Ascending aorta (tissue), 2 donors: ENCODE measurements at regions not wholly inside any gene's neighbourhood (a gene's known extent, or its start where the extent isn't known, plus 50 kb on each side); places are given as distances from the start of the nearest gene placed in this dataset.
A peak's percentile ranks its signal among the peaks of the same experiment; 100 is the strongest.

Source experiments
- DNase-seq, 2 donors: peaks; one replicate each; pipeline ENCODE4 v3.0.0-alpha.2; 2019; ENCODE audit warnings: low spot score in 2 of 2
- H3K27ac ChIP-seq, 2 donors: fragments of 200-600 bp; sonication (generic); one replicate each; pipeline ENCODE4 v1.5.1; 2016 to 2017; ENCODE audit warnings: mild to moderate bottlenecking in 1 of 2
- H3K27me3 ChIP-seq: fragments of 200-600 bp; sonication (generic); one replicate; pipeline ENCODE4 v1.5.1; 2017
- H3K36me3 ChIP-seq, 2 donors: fragments of 200-600 bp; sonication (generic); one replicate each; pipeline ENCODE4 v1.5.1; 2016
- H3K4me1 ChIP-seq, 2 donors: fragments of 200-600 bp; sonication (generic); one replicate each; pipeline ENCODE4 v1.5.1; 2016 to 2017; ENCODE audit warnings: mild to moderate bottlenecking in 1 of 2
- H3K4me3 ChIP-seq, 2 donors: fragments of 200-600 bp; sonication (generic); one replicate each; pipeline ENCODE4 v1.5.1; 2016 to 2017; ENCODE audit warnings: mild to moderate bottlenecking in 1 of 2
- H3K9me3 ChIP-seq, 2 donors: fragments of 200-600 bp; sonication (generic); one replicate each; pipeline ENCODE4 v1.5.1; 2016
- intact Hi-C: fragments of 100-400 bp; cut with DNase I; formaldehyde crosslinking; loops from one replicate; pipeline ENCODE4 v1.15.1; 2023
- TF ChIP-seq, protein P1 (sequence below), 3 experiments: fragments of 200-600 bp in 2 of 3; fragments of 450-650 bp in 1 of 3; sonication (generic) in 2 of 3; IDR thresholded peaks; one replicate each; pipeline ENCODE4 v1.5.1; 2016 to 2019; ENCODE audit warnings: antibody characterized with exemption in 3 of 3, mild to moderate bottlenecking in 1 of 3, moderate library complexity in 1 of 3

- H3K9me3 ChIP-seq = no peaks in the 10 kb centered on the region
- intact Hi-C loops = no loop called here
Measured at GRCh38 chr14:71348394-71348793, 441.1 kb downstream of the PCNX1 start.

GRCh38 chr14:71348817-71349216, 441.6 kb downstream of the PCNX1 start:
- intact Hi-C loops = no loop called here

More at GRCh38 chr14:71348394-71348793, 441.1 kb downstream of the PCNX1 start:
- no peak for DNase-seq
- Histone ChIP-seq H3K4me1 (no peaks in the 10 kb centered on the region), H3K36me3 (no peaks in the 10 kb centered on the region), H3K27ac (no peak overlapping the region), H3K4me3 (no peak overlapping the region), H3K27me3 (no peaks in the 10 kb centered on the region)
- TF ChIP-seq, protein P1, sequence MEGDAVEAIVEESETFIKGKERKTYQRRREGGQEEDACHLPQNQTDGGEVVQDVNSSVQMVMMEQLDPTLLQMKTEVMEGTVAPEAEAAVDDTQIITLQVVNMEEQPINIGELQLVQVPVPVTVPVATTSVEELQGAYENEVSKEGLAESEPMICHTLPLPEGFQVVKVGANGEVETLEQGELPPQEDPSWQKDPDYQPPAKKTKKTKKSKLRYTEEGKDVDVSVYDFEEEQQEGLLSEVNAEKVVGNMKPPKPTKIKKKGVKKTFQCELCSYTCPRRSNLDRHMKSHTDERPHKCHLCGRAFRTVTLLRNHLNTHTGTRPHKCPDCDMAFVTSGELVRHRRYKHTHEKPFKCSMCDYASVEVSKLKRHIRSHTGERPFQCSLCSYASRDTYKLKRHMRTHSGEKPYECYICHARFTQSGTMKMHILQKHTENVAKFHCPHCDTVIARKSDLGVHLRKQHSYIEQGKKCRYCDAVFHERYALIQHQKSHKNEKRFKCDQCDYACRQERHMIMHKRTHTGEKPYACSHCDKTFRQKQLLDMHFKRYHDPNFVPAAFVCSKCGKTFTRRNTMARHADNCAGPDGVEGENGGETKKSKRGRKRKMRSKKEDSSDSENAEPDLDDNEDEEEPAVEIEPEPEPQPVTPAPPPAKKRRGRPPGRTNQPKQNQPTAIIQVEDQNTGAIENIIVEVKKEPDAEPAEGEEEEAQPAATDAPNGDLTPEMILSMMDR (IDR thresholded peaks at IDR 0.05) = no peak

DNA sequence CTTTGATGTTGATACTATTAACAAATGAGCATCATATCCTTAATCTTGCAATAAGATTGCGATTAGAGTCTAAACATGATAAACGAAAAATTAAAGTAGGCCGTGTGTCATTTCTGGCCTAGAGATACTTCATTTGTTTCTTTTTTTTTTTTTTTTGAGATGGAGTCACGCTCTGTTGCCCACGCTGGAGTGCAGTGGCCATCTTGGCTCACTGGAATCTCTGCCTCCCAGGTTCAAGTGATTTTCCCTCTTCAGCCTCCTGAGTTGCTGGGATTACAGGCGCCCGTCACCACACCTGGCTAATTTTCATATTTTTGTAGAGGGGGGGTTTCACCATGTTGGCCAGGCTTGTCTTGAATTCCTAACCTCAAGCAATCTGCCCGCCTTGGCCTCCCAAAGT, 446.9 kb downstream of the PCNX1 start:
- Histone ChIP-seq H3K9me3 (no peaks in the 10 kb centered on the region), H3K27me3 (no peaks in the 10 kb centered on the region), H3K36me3 (no peaks in the 10 kb centered on the region), H3K4me3 (no peak overlapping the region), H3K4me1 (peaks cover 0 to 20% of the 10 kb centered on the region in 2 donors), H3K27ac (no peak overlapping the region)
- TF ChIP-seq, protein P1 (IDR thresholded peaks at IDR 0.05) = no peak
- no peak for DNase-seq
- intact Hi-C loops = no loop called here

More at GRCh38 chr14:71348817-71349216, 441.6 kb downstream of the PCNX1 start:
- Histone ChIP-seq H3K9me3 (no peaks in the 10 kb centered on the region), H3K36me3 (no peaks in the 10 kb centered on the region), H3K27me3 (no peaks in the 10 kb centered on the region), H3K27ac (no peak overlapping the region), H3K4me1 (no peaks in the 10 kb centered on the region), H3K4me3 (no peak overlapping the region)
- TF ChIP-seq, protein P1 (IDR thresholded peaks at IDR 0.05) = no peak
- DNase-seq = no peak

DNA sequence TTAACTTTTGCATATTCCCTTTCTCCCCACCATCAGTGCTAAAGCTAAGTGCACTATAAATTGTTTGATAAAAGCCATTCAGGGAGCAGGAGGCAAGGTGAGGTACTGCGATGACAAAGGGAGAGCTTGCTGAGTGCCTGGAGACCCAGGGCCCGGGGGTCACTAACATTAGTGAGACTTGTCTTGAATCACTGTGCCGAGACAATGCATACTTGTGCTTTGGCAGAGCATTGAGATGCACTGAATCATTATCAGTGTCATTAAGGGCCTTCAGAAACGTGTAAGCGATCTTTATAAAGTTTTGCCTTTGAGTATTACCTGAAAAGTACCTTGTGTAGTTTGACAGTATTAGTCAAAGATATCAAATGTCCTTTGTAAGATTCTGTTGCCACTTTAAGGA, 447.5 kb downstream of the PCNX1 start:
- no peaks in the 10 kb centered on the region for H3K36me3 ChIP-seq
- DNase-seq = no peak
- H3K9me3 ChIP-seq = no peaks in the 10 kb centered on the region
- H3K4me3 ChIP-seq = no peak overlapping the region
- intact Hi-C loops = loop anchor here (1.0 kb wide), 1 partner anchor 34 kb away; the partner anchor contains the start of gene SIPA1L1
- TF ChIP-seq, protein P1 (IDR thresholded peaks at IDR 0.05) = no peak
- no peaks in the 10 kb centered on the region for H3K27me3 ChIP-seq
- peak overlapping the region; percentile 60 to 74 for H3K27ac ChIP-seq
- H3K4me1 ChIP-seq = peaks cover 0 to 20% of the 10 kb centered on the region in 2 donors

DNA sequence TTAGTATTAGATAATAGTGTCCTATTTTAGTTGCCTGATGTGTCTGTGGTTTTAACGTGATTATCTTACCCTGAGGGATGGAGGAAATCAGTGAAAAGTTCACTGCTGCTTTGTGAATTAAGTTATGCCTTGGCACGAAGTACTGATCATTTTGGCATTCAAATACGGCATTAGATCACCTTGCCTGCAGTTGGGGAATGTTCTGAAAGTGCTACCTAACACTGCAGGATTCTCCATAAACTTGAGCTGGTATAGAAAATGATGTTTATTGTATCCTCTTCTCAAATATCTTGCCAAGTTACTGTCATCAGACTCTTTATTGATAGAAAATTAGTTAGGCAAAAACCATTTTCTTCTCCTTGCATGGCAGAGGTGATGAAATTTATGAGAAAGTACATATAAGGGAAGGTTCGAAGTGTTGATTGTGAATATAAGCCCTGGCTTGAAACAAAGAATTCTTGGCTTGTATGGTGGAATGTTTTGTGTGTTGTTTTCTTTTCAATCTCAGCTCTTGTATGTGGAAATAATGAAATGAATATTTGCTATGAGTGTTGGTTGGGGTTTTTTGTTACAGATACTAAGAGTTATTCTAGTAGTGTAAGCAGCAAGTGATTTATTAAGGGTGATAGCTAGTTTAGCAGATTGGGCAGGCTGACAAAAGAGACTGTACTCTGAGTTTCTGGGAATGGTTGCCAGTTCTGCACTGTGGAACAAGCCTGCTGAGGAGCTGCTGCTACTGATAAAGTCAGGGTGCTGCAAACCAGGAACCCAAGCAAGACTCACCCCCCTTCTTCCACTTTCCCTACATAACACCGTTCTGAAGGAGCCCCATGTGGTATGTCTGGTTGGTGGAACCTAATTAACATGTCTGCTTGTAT, 448.3 kb downstream of the PCNX1 start:
- intact Hi-C loops = loop anchor here (1.0 kb wide), 1 partner anchor 35 kb away; the partner anchor contains the start of gene SIPA1L1
- Histone ChIP-seq H3K9me3 (no peaks in the 10 kb centered on the region), H3K4me1 (peaks cover 0 to 20% of the 10 kb centered on the region in 2 donors), H3K36me3 (no peaks in the 10 kb centered on the region), H3K27ac (peak overlapping the region; percentile 60 to 74), H3K4me3 (peak overlapping the region in 1 of 2 donors; percentile 20), H3K27me3 (no peaks in the 10 kb centered on the region)
- TF ChIP-seq, protein P1 (IDR thresholded peaks at IDR 0.05) = no peak
- DNase-seq = no peak
